GM23248 (cell line): ENCODE measurements at regions not wholly inside any gene's neighbourhood (a gene's known extent, or its start where the extent isn't known, plus 50 kb on each side); places are given as distances from the start of the nearest gene placed in this dataset. TPM values are rescaled to one million over a fixed set of nuclear protein-coding genes. Genes with fewer than 3 reads are reported as not detected.
"Not testable (repeated sequence)": the region's sequence is repeated elsewhere in the genome, so short reads cannot be mapped to it uniquely, and the experiment has no call there.

Source experiments
- DNase-seq: peaks from one replicate; pipeline ENCODE4 v3.0.0-alpha.2; 2015
- H2AFZ ChIP-seq: fragments of 200-600 bp; sonication (generic); 2 replicates; pipeline ENCODE4 v1.6.1; 2016; ENCODE audit warnings: antibody characterized with exemption
- H3F3A ChIP-seq: fragments of 200-600 bp; sonication (generic); 2 replicates; pipeline ENCODE4 v1.6.1; 2016; ENCODE audit warnings: mild to moderate bottlenecking, antibody characterized with exemption, mixed run types; ENCODE audit not compliant: insufficient read depth
- H3K27ac ChIP-seq: fragments of 200-600 bp; sonication (generic); 2 replicates; pipeline ENCODE4 v1.5.1; 2016; ENCODE audit warnings: mild to moderate bottlenecking
- H3K27me3 ChIP-seq: fragments of 200-600 bp; sonication (generic); replicated peaks from 2 replicates; pipeline ENCODE4 v1.6.1; 2016; ENCODE audit warnings: mild to moderate bottlenecking; ENCODE audit not compliant: insufficient read depth
- H3K36me3 ChIP-seq: fragments of 200-600 bp; sonication (generic); 2 replicates; pipeline ENCODE4 v1.6.1; 2016; ENCODE audit warnings: low read depth, mild to moderate bottlenecking
- H3K4me1 ChIP-seq: fragments of 200-600 bp; sonication (generic); 2 replicates; pipeline ENCODE4 v1.6.1; 2016; ENCODE audit warnings: mild to moderate bottlenecking; ENCODE audit not compliant: insufficient read depth
- H3K4me2 ChIP-seq: fragments of 200-600 bp; sonication (generic); one replicate; pipeline ENCODE4 v1.6.1; 2016; ENCODE audit warnings: mild to moderate bottlenecking; ENCODE audit not compliant: unreplicated experiment
- H3K4me3 ChIP-seq: fragments of 200-600 bp; sonication (generic); 2 replicates; pipeline ENCODE4 v1.5.1; 2016; ENCODE audit warnings: mild to moderate bottlenecking
- H3K79me2 ChIP-seq: fragments of 200-600 bp; sonication (generic); 2 replicates; pipeline ENCODE4 v1.6.1; 2016; ENCODE audit warnings: mild to moderate bottlenecking; ENCODE audit not compliant: insufficient read depth
- H3K9ac ChIP-seq: fragments of 200-600 bp; sonication (generic); 2 replicates; pipeline ENCODE4 v1.6.1; 2016; ENCODE audit warnings: mild to moderate bottlenecking
- H3K9me2 ChIP-seq: fragments of 200-600 bp; sonication (generic); 2 replicates; pipeline ENCODE4 v1.6.1; 2016; ENCODE audit warnings: mixed run types, mild to moderate bottlenecking, moderate library complexity; ENCODE audit not compliant: insufficient read depth
- H3K9me3 ChIP-seq: fragments of 200-600 bp; sonication (generic); one replicate; pipeline ENCODE4 v1.6.1; 2017; ENCODE audit warnings: low read depth
- H4K20me1 ChIP-seq: fragments of 200-600 bp; sonication (generic); 2 replicates; pipeline ENCODE4 v1.6.0; 2016; ENCODE audit not compliant: insufficient read depth
- EZH2 ChIP-seq: fragments of 200-600 bp; sonication (generic); IDR thresholded peaks from 2 replicates; pipeline ENCODE4 v1.6.1; 2018; ENCODE audit warnings: antibody characterized with exemption, mild to moderate bottlenecking; ENCODE audit not compliant: insufficient read depth, poor library complexity, severe bottlenecking
- EZH2phosphoT487 ChIP-seq: fragments of 200-600 bp; sonication (generic); IDR thresholded peaks from 2 replicates; pipeline ENCODE4 v1.6.1; 2018; ENCODE audit warnings: antibody characterized with exemption, moderate library complexity, mild to moderate bottlenecking, low read depth; ENCODE audit not compliant: insufficient read depth
- WGBS, 2 experiments: methylation state at CpG; one replicate each; pipeline ENCODE4 v1.1.6; 2015 to 2017; ENCODE audit warnings: low lambda C conversion rate in 2 of 2, low coverage in 1 of 2; ENCODE audit errors: missing lambda C conversion rate in 2 of 2; 5-methylcytosine and 5-hydroxymethylcytosine counted together
- in situ Hi-C: fragments of 300-500 bp; cut with MboI; formaldehyde crosslinking; loops from 2 replicates; pipeline ENCODE4 v1.15.0; 2020
- small RNA-seq: library from RNA; depleted of rRNA; stranded (forward); fragments of <200 nt; gene quantifications from one replicate; pipeline ENCODE3, GENCODE V24; 2014; ENCODE audit warnings: low read depth, low replicate concordance

DNA sequence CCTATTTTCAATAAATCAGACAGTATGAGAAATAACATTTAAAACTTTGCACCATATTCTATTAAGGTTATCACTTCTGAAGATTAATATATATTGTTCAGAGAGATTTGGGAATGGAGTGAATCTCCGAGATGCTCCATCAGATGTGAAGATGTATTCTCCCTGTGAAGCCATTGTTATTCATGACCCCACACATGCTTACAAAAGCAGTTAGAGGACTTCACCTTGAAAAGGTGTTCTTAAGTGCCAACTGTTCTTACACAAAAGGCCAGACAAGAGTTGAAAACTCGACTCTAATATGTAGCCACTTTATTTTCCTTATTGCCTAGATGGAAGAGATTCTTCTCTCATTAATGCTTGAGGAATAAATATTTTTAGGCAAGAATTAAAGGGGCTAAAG is 54.3 kb upstream of the NEIL3 start:
- no peaks in the 10 kb centered on the region for H3K9me3 ChIP-seq
- DNase-seq, result no peak
- WGBS, 2 experiments, result 50% methylated on average over 2 of the region's 2 CpGs
- no peak overlapping the region for H3K4me3 ChIP-seq
- no peaks in the 10 kb centered on the region for H3F3A ChIP-seq
- no peak for TF ChIP-seq EZH2
- TF ChIP-seq EZH2phosphoT487, result no peak
- H3K4me1 ChIP-seq, result no peaks in the 10 kb centered on the region
- no peak overlapping the region for H3K27ac ChIP-seq
- H3K9me2 ChIP-seq, result no peaks in the 10 kb centered on the region
- no peaks in the 10 kb centered on the region for H4K20me1 ChIP-seq
- in situ Hi-C loops, result no loop called here
- no peak overlapping the region for H2AFZ ChIP-seq
- H3K27me3 ChIP-seq, result no peaks in the 10 kb centered on the region
- no peak overlapping the region for H3K4me2 ChIP-seq
- H3K79me2 ChIP-seq, result no peaks in the 10 kb centered on the region
- H3K36me3 ChIP-seq, result no peaks in the 10 kb centered on the region
- H3K9ac ChIP-seq, result no peak overlapping the region

DNA sequence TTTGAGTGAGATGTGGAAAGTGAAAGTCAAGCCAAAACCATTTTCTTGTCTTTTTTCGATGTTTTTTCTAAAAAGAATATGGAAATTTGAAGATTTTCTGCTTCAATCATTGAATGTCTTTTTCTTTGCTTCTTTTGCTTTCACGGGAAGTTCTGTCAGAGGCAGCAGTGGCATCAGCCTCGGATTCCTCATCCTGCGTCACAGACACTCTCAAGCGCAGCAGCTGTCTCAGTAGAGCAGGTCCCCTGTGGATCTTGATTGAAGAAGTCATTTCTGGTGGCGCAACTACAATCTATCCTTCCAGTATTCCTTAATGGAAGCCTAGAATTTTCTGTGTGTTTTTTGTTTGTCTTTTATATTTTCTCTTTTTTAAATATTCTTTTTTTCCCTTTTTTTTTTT is 52.7 kb upstream of the NEIL3 start:
- DNase-seq, result no peak
- Histone ChIP-seq H3K27me3 (no peaks in the 10 kb centered on the region), H2AFZ (no peak overlapping the region), H3K27ac (no peak overlapping the region), H3K79me2 (no peaks in the 10 kb centered on the region), H3K4me1 (no peaks in the 10 kb centered on the region), H3K9me2 (no peaks in the 10 kb centered on the region), H3K4me2 (no peak overlapping the region), H3K36me3 (no peaks in the 10 kb centered on the region), H4K20me1 (no peaks in the 10 kb centered on the region), H3K9me3 (no peaks in the 10 kb centered on the region), H3K9ac (no peak overlapping the region), H3F3A (no peaks in the 10 kb centered on the region), H3K4me3 (no peak overlapping the region)
- WGBS, 2 experiments, result 60 to 61% methylated on average over 6 of the region's 6 CpGs
- TF ChIP-seq EZH2 (no peak), EZH2phosphoT487 (no peak)
- in situ Hi-C loops, result no loop called here

DNA sequence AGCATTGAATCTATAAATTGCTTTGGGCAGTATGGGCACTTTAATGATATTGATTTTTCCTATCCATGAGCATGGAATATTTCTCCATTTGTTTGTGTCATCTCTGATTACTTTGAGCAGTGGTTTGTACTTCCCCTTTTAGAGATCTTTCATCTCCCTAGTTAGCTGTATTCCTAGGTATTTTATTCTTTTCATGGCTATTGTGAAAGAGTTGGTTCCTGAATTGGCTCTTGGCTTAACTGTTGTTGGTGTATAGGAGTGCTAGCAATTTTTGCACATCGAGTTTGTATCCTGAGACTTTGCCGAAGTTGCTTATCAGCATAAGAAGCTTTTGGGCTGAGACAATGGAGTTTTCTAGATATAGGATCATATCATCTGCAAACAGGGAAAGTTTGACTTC is 50.2 kb upstream of the NEIL3 start:
- H3K27me3 ChIP-seq, H3K9me2 ChIP-seq, DNase-seq, H3K9me3 ChIP-seq, H3K4me2 ChIP-seq, H3F3A ChIP-seq, H3K4me3 ChIP-seq, H3K79me2 ChIP-seq, H3K4me1 ChIP-seq, in situ Hi-C loops, H3K27ac ChIP-seq, H4K20me1 ChIP-seq, H3K36me3 ChIP-seq, H2AFZ ChIP-seq, H3K9ac ChIP-seq: not testable (repeated sequence)
- 70 to 85% methylated on average over 2 of the region's 2 CpGs for WGBS, 2 experiments

Small RNA genes lying in the stretch of these regions (small RNA-seq; reads per million reads assigned to genes)
- not detected for gene RN7SKP136
